RWPE1 (cell line): ENCODE measurements at regions not wholly inside any gene's neighbourhood (a gene's known extent, or its start where the extent isn't known, plus 50 kb on each side); places are given as distances from the start of the nearest gene placed in this dataset.

ENCODE experiments used
- CTCF ChIA-PET: fragments of 350-600 bp; sonication (Branson Sonifier 250); formaldehyde crosslinking; extraction: SDS; loops from one replicate; lab custom pipeline; 2021; lab: Yijun Ruan, JAX
- POLR2A ChIA-PET: fragments of 400-600 bp; formaldehyde crosslinking; extraction: SDS; loops from one replicate; lab custom pipeline; 2020; ENCODE audit warnings: antibody characterized with exemption; ENCODE audit not compliant: low non-redundant PET; lab: Yijun Ruan, JAX
- DNase-seq: peaks from one replicate; pipeline ENCODE4 v3.0.0; 2012; ENCODE audit warnings: low spot score
- H3K27ac ChIP-seq: fragments of 450-650 bp; 2 replicates; pipeline ENCODE4 v1.5.1; 2017
- CTCF ChIP-seq: fragments of 450-650 bp; conservative IDR thresholded peaks from 2 replicates; pipeline ENCODE4 v1.5.1; 2017; ENCODE audit warnings: low read depth, mild to moderate bottlenecking

- ChIA-PET CTCF (no interaction called here), POLR2A (no interaction called here)
- no peak overlapping the region for H3K27ac ChIP-seq
- peak; percentile 78 for DNase-seq
- TF ChIP-seq CTCF = no peak
These were observed 779.1 kb downstream of the MECOM start for GRCh38 chr3:168884353-168884903.

DNA sequence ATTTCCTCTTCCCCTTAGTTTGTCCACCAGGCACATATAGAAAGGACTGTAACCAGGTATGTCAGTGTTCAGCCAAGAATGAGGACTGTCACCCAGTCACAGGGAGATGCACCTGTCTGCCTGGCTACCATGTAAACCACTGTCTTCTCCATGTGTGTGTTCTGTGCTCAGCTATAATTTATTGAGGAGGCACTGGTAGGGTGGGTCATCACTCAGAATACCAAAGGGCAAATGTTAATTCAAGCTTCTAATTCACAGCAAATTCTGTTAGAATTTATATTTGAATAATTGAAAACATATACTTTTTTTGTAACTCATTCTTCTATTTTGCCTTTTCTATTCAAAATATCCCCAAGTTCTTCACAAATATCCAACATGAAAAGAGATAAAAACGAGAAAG is 780.4 kb downstream of the MECOM start:
- CTCF ChIA-PET = interaction anchor here (0.7 kb wide), 1 partner anchor 611 kb away, joined by 3 read pairs; no protein-coding TSS in a partner anchor
- H3K27ac ChIP-seq = no peak overlapping the region
- DNase-seq = no peak
- POLR2A ChIA-PET = no interaction called here
- no peak for TF ChIP-seq CTCF

DNA sequence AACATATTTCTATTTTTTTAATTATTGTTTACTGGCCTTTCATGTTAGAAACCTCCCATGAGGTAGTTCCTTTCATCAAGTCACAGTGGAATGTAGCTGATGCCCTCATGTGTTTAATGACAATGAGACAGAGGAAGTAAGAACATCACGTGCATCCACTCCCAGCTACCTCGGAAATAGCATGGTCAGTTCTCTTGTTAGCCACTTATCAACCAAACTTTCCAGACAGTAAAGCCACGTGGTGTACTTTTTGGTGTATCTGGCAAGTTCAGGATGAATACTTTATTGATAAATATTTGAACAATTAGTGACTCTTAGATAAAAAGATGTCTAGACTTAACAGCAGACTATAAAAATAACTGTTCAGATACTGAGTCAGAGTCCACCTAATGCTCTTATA is 781.7 kb downstream of the MECOM start:
- ChIA-PET CTCF (no interaction called here), POLR2A (no interaction called here)
- H3K27ac ChIP-seq = no peak overlapping the region
- DNase-seq = no peak
- TF ChIP-seq CTCF = no peak

DNA sequence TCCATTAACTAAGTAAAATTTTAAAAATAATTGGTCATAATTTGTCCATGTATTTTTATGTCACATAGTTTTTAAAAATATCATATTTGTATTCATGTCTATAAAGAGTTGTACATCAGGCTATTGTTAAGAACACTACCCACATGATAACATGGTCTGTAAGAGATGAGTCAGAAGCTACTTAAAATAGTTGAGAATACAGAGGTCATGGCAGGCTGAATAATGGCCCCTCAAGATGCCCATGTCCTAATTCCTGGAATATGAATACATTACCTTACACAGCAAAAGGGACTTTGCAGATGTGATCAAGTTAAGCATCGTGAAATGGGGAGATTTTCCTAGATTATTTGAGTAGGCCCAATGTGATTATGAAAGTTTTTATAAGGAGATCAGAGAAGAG is 782.9 kb upstream of the GOLIM4 start:
- no peak overlapping the region for H3K27ac ChIP-seq
- POLR2A ChIA-PET = no interaction called here
- CTCF ChIA-PET = interaction anchor here (0.6 to 1.9 kb wide), 2 partner anchors 13 to 108 kb away, joined by 4 to 9 read pairs; no protein-coding TSS in a partner anchor
- DNase-seq = no peak
- TF ChIP-seq CTCF = no peak

- POLR2A ChIA-PET = no interaction called here
- CTCF ChIA-PET = interaction anchor here (1.9 kb wide), 1 partner anchor 13 kb away, joined by 9 read pairs; no protein-coding TSS in a partner anchor
- peak; percentile 42 for DNase-seq
These were observed 782.2 kb upstream of the GOLIM4 start for GRCh38 chr3:168877899-168878298.

DNA sequence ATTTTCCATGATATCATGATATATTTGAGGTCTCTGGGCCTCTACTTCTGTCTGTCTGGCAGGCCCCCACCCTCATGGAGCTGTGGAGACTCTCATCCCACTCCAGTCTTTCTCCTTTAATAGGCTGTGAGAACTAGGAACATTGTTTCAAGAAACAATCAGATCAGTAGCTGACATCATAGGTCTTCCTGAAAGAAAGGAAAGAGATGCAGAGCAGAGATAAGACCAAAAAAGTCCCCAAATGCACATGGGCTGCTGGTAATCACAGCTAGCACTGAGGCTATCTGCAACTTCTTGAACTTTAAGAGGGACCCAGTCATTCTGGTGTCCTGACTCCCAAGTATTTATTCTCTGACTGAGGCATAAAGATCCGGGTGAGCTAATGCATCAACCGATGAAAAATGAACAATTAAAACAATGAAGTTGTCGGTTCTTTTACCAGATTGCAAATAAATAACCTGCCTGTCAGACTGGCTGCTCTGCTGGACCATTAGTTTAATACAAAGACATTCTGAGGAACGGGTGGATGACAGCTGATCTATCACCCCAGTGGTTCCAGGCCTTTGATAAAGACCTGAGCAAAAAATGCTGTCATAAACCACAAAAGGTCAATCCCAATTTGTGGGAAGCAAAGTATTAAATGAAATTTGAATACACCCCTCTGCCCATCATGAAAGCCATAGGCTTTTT is 780.8 kb upstream of the GOLIM4 start:
- TF ChIP-seq CTCF = no peak
- no peak for DNase-seq
- ChIA-PET CTCF (interaction anchor here (1.9 kb wide), 1 partner anchor 11 kb away, joined by 9 read pairs; no protein-coding TSS in a partner anchor), POLR2A (no interaction called here)
- H3K27ac ChIP-seq = no peak overlapping the region

More at GRCh38 chr3:168877899-168878298, 782.2 kb upstream of the GOLIM4 start:
- no peak overlapping the region for H3K27ac ChIP-seq
- TF ChIP-seq CTCF = no peak
